HG03439 (cell line): ENCODE measurements at regions not wholly inside any gene's neighbourhood (a gene's known extent, or its start where the extent isn't known, plus 50 kb on each side); places are given as distances from the start of the nearest gene placed in this dataset.
A peak's percentile ranks its signal among the peaks of the same experiment; 100 is the strongest.

Experiments
- ATAC-seq: cut with Tn5 transposase; IDR thresholded peaks from one replicate; pipeline ENCODE4 v1.9.1; 2021; ENCODE audit warnings: mild to moderate bottlenecking, moderate library complexity; ENCODE audit not compliant: unreplicated experiment

DNA sequence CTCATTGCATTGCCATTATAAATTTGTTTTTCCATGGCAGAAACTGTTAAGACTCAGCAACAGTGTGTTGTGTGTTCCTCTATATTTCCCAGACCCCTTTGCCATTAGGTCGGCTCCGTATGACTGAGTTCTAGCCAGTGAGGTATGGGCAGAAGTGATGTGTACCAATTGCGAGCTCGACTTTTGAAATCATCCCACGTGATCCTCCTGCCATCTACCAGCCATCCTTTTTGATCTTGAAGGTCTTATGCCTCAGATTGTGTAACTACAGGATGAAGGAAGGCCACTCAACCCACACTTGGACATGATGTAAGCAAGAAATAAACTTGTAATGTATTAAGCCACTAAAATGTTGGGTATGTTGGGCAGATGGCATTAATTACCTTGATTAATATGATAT lies 562.3 kb downstream of the PDCD6IP start:
- no peak for ATAC-seq

DNA sequence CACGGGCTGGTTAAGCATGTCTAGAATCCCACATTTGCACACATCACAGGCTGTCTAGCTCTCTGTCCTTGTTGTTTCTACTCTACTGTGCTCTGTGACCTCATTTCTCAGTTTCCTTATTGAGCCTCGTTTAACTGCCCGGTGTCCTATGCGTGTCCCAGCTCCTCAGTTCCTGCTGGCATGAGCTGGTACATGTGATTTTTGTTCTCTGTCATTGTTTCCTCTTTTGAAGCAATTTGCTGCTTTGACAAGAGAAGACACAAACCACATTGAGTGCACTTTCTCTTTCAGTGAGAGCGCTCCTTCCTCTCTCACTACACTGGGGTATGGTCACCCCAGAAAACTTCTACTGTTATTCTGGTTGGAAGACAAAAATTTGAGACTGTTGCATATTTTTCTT lies 563.5 kb downstream of the PDCD6IP start:
- ATAC-seq, result peak; percentile 96

DNA sequence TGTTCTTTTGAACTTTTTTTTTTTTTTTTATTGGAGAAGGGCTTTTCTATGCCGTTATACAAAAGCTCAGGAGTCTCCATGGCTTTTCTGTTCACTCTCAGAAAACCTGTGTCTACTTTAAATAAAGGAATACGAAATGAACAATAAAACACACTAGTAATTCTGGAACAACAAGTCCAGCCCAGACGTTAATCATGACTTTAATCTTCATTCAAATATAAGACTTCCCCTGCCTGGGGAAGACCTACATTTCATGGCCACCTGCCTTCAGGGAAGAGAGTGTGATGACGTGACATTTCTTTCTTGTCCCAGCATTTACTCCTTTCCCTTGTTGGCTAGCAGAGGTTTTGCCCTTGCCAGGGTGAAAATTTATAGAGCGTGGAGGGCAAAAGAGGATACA lies 564.5 kb downstream of the PDCD6IP start:
- ATAC-seq, result no peak

DNA sequence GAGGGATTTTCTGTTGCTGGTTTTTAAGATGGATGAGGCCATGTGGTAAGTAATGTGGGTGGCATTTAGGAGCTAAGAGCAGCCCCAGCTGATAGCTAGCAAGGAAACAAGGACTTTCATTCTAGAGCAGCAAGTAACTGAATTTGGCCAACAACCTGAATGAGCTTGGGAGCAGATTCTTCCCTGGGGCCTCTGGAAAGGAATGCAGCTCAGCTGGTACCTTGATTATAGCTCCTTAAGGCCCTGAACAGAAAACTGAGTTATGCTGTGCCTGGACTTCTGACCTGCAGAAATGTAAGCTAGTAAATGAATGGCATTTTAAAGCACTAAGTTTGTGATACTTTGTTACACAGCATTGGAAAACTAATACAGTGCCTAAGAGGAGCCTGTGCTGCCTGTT lies 565.5 kb downstream of the PDCD6IP start:
- no peak for ATAC-seq

DNA sequence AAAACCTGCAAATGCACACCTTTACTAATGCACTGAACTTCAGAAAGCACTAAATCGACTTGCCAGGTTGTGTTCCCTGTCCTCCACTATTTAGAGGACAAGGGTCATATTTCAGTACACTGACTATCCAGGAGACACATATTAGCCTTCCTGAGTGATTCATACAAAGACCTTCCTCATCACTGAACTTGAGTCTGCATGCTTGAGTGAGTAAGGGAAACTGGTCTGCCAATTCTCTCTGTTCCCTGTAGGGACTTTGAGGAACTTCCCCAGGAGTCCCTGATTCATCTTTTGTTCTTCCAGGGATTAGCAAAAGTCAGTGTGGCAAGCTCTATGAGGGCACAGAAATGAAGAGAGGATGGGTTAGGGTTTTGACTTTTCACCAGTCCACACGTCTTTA lies 565.9 kb downstream of the PDCD6IP start:
- ATAC-seq, result no peak

DNA sequence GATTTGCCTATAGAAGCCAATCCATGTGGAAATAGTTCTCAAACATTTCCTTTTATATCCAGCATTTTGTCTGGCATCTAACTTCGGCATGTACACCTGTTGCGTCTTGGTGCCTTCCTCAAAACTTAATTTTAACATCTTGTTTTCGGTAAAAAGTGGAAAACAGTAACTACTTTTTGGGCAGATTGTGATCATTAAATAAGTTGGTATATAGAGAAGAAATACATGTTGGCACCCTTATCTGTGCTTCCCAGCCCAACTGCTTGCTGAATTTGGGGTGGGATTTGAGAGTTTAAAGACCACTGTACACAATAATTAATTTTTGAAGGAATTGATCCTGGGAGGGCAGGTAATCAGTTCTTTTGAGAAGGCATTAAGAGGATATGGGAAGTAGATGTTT lies 566.8 kb downstream of the PDCD6IP start:
- no peak for ATAC-seq

DNA sequence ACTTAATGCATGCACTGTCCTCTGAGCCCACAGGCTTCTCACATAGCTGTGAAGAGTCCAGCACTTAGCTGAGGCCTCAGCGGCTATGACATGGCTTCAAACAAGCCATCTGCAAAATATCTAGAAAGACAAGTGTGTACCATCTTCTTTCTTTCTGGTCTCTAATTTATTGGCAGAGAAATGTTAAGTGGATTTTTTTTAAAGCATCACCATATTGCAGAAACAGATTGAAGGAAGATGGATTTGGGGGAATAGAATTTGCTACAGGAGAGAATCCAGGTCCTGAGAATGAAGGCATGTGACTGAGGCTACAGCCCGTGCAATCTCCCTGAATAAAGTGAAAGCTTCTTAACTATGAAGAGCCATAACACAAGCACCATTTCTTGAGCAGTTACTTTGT lies 567.3 kb downstream of the PDCD6IP start:
- ATAC-seq, result no peak

DNA sequence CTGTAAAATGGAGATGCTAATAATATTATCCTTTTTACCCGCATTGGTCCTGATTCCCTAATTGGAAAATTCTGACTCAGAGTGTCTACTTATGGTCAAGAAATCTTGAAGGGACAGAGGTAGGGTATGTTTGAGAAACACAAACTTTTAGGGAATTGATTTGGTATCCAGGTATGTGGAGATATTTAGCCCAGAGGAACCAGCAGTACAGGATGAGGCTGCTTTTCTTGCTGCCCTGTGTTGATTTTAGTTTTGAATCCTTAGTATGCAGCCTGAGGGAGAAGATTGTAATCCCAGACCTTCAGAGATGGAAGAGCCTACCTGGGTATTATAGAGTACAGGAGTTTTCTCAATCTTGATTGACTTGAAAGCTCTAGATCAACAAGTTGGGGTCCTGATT lies 569.1 kb downstream of the PDCD6IP start:
- no peak for ATAC-seq

DNA sequence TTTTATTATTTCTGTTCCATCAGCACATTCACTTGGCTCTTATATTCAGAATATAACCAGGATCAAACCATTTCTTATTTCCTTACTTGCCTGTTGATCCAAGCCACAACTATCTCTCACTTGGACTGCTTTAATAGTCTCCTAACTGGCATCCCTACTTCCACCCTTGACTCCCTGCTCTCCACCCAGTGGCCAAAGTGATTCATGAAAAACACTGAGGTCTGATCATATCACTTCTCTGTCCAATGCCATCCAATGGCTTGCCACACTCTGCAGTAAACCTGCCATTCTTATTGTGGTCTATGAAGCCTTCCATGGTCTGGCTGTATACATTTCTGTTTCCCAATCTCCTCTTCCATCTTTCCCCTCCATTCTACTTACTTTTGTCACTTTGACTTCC lies 576.1 kb downstream of the PDCD6IP start:
- no peak for ATAC-seq

DNA sequence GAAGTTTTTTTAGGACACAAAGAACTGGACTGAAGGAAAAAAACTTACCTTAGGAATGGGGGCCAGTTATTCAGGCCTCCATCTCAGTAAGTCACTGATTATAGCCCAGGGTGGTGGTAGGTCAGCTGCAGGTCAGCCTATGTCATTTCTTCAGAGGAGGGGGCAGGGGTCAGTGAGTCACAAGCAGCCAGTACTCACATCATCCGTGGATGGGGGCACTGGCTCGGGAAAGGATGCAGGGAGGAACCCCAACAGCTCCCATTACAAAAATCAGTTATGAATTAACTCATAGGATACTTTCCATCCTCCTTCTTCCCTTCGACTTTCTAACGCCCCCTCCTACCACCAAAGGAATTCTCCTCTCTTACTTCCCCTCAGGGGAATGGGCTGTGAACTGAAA lies 578.3 kb downstream of the PDCD6IP start:
- no peak for ATAC-seq

DNA sequence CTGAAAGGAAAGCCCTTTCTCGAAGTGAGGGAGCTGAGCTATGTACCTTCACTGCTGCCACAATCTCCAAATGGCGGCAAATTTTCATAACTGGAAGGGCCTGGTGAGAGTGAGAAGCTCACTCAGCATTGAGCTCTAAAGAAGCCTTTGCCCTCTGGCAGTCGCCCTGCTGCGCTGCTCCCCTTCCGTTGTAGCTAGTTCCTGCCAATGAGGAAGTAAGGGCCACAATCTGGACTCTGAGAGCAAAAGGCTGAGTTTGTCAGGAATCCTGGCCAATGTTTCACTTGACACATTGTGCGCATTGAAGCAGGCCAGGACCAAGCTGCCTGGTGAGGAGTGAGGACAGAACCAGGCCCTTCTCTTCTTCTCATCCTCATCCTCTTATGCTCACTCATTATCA lies 579.5 kb downstream of the PDCD6IP start:
- no peak for ATAC-seq

DNA sequence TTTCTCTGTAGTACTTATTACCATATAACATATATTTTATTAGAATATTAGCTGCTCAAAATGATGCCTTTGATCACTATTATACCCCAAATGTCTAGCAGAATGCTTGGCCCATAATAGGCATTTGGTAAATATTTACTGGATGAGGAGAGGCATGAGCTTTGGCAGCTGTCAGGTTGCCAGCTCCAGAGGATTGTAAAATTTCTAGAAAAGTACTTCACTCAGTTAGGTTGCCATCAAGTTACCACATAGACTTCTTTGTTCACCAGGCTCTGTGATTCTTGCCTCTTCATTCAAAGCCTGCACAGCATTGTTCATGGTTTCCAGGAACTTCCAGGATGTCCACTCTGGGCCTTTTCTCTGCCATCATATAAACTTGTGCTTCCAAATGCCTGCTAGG lies 582.8 kb downstream of the PDCD6IP start:
- ATAC-seq, result no peak

DNA sequence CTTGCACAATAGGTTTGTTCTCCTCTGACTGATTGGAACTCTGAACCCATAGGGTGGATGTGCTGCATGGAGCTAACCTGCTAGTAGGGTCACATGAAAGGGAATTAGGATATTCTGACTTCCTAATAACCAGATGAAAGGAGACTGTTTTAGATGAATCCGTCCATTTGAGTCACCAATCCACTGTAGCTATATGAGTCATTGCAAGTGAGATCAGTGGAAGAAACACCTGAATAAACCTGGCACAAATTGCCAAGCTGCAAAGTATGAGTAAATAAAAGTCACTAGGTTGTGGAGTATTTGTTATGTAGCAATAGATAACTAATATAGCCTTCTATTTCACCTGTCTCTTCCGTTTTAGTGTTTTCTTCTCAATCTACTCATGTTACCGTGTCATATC lies 584.4 kb downstream of the PDCD6IP start:
- ATAC-seq, result no peak

DNA sequence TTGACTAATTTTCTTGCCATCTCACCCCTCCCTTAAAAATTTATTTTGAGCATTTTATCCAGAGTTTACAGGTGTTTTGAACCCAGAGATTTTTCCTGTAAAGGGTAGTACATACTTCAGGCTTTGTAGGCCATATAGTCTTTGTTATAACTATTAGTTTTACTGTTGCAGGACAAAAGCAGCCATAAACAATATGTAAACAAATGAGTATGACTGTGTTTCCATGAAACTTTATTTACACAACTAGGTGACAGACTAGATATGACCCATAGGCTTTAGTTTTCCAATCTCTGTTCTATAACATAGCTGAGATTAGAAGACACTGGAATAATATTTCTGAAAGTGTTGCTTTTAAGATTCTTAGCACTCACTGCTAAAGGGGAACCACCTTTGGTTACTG lies 587.9 kb downstream of the PDCD6IP start:
- no peak for ATAC-seq

DNA sequence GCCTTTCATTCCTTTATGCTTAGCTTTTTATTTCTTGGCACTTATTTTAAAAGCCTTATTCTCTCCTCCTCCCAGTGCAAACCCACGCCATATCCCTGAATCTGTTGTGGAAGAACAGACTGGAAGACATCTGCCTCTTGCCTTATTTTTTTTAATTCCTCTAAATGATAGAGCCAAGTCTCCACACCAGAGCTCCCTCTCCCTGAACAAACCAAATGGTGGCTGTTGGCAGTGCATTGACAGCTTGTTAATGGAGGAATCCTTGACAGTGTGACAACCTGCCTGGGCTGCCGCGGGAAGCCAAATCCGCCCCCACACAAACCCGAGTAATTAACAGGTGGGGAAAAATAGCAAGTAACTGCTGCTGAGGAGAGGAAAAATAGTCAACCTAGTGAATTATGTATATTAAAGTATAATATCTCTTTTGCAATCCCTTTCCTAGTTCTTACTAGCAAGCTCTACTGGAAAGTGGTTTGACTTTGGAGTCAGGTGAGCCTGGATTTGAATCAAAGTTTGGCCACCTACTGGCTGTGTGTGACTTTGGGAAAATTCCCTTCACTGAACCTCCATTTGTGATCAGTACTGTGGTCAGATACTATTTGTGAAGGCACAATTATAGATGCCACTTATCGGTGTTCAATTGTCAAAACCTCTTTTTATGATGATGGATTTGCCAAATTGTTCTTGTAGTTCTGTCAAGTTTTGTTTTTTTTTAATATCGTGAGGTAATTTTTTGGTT lies 589.6 kb downstream of the PDCD6IP start:
- ATAC-seq, result no peak

DNA sequence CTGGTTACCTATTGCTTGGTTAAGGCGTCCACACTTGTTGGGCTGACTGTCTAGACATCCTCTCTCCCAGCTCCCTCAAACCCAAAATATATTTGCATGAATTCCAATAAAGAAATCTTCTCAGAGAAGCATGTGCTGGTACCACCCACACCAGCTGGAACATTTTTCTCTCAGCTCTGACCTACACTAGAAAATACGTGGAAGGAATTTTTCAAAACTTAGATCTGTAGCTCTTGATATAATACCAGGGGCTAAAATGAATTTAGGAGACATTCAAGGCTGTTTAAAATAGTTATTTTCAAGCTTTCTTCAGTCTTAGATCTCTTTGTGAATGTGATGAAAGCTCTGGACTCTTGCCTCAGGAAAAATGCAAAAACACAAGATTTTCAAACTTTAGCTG lies 590.4 kb downstream of the PDCD6IP start:
- ATAC-seq, result no peak

DNA sequence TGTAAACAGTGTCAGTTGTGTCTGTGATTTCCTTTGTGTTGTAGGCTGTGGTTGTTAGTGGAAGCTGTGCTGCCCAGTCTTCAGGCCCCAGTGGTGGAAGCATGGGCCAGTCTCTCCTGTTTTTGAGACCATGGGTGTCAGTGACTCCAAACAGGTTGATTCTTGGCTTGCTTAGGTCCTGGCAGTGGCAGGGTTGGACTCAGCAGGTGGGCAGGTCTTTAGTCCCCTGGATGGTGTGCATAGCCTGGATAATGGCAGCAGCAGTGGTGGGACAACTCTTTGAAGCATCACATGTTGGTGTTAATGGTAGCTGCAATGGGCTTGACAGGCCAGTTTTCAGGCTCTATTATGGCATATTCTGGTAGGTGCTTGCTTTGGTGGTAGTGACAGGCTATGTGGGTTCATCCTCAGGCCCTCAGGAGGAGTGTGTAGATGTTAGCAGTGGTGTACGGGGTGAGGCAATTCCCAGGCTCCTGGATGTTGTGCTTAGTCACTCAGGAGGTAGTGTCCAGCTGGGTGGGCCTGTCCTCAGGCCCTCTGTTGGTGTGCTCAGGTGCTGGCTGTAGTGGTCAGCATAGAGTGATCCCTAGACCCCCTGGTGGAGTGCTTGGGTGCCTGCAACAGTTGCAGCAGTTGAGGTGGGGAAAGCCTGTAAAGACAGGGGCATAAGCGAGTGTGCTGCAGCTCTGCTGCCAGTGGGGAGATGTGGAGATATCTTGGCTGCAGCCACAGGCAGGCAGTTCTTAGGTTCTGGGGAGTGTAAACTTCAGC lies 596.7 kb downstream of the PDCD6IP start:
- ATAC-seq, result no peak

DNA sequence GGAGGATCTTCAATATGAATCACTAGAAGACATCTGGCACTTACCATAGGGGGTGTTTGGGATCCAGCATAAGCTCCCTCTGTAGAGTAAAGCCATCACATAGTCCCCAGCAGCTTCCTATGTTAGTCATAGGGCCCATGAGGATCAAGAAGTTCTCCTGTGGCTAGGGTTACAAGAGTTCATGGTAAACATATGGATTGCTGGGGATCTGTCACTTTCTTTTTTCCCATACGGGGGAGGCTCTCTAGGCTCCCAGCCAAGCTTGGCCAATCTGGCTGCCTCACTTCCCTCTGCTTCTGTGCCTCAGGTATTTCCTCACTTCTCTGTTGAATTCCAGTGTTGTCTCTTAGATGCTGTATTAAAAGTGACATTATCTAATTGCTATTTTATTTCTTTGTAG lies 597.9 kb downstream of the PDCD6IP start:
- no peak for ATAC-seq

DNA sequence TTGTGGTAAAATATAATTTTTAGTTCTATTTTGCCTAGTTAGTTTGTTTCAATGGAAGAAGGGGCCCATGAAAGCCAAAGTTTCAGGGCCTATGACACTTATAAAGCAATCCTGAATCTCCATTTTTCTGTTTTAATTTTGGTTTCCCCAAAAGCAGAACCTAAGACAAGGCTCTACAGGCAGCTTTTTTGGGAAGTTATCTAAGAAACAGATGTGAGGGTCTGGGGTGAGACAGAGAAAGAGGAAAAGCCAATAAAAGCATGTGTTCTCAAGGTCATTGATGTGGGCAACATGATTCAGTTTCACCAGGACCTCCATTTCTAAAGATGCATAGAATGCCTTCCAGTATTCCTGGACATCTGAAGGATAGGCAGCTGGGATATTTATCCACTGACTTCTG lies 598.5 kb downstream of the PDCD6IP start:
- ATAC-seq, result no peak

DNA sequence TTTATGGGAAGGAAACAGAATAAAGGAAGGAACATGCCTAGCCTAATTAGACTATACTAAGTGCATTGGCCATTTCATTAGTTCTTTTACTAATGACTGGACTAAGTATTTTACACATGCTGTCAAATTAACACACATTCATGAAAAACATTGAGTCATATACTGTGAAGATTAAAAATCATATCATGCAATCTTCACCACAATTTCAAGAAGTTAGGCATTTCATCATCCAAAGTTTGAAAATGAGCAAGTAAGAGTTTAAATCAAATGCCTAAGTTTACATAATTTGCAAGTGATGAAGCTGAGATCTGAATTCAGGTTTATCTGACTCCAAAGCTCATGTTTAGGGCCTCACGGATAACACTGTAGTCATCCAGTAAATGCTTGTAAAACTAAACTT lies 601.0 kb downstream of the PDCD6IP start:
- no peak for ATAC-seq

DNA sequence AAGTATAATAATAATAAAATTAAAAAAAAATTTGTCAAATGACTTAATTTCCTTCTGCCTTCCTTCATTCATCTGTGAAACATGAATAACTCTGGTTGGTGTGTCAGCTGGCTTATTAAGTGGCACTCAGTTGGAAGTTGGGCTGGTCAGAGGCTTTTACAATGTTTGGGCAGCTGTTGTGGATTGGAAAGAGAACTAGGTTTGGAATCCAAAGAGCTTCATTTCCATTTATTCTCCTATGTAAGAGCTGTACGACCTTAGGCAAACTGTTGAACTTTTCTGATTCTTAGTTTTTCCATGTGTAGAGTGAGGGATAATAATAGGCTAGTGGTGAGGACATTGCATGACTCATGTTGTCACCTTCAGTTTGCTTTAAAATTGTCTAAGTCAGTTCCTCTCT lies 606.7 kb downstream of the PDCD6IP start:
- no peak for ATAC-seq

DNA sequence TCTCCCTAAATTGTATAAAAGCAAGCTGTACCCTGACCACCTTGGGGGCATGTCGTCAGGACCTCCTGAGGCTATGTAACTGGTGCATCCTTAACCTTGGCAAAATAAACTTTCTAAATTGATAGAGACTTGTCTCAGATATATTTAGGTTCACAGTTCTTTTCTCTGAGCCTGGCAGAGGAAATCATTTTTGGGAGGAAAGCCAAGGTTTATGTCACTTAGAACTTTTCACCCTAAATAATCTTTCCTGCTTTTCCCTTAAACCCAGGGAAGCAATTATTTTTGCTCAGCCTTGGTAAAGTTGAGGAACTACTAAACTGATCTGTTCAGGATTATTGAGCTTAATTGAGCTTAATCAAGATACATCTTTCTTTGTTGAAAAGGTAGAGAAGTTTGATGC lies 608.9 kb downstream of the PDCD6IP start:
- ATAC-seq, result no peak

DNA sequence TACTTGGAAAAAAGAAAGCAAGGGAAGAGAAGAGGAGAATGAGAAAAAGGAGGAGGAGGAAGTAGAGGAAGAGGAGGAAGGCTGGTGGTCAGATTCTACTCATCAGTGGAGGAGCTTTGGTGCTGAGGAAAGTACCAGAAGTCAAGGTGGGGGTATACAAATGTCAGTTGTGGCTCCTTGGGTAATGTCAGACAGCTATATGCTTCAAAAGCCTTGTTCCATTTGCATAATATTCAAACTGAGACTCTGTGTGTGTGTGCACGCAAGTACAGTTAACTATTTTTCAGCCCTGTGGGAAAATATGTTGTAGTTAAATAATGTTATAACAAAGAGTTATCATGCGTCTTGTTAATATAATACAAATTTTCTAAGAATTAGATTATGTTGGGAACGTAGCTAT lies 609.7 kb downstream of the PDCD6IP start:
- ATAC-seq, result no peak
